ENCODE measurements at regions not wholly inside any gene's neighbourhood (a gene's known extent, or its start where the extent isn't known, plus 50 kb on each side); places are given as distances from the start of the nearest gene placed in this dataset.
"Not testable (repeated sequence)": the region's sequence is repeated elsewhere in the genome, so short reads cannot be mapped to it uniquely, and the experiment has no call there.

- Histone ChIP-seq H3K36me3 (ENCODE audit: insufficient read depth, low read length) (no peaks in the 10 kb centered on the region), H3K27me3 (ENCODE audit: insufficient read depth, low read length) (no peaks in the 10 kb centered on the region), H2AFZ (ENCODE audit: low read depth, low read length) (no peak overlapping the region), H3K4me3 (ENCODE audit: low read length) (no peak overlapping the region), H3K9me3 (ENCODE audit: low read length) (peaks cover 2% of the 10 kb centered on the region), H3K4me1 (ENCODE audit: insufficient read depth, low read length) (peaks cover 14% of the 10 kb centered on the region)
Observed at GRCh38 chr2:16395601-16396000, 270.0 kb downstream of the CYRIA start.

GRCh38 chr2:16394986-16395550 lies 270.6 kb downstream of the CYRIA start:
- Histone ChIP-seq H3K4me1 (ENCODE audit: insufficient read depth, low read length) (peaks cover 14% of the 10 kb centered on the region), H3K27me3 (ENCODE audit: insufficient read depth, low read length) (no peaks in the 10 kb centered on the region), H3K4me3 (ENCODE audit: low read length) (no peak overlapping the region)

GRCh38 chr2:16394072-16394985 lies 271.3 kb downstream of the CYRIA start:
- Histone ChIP-seq H3K4me3 (ENCODE audit: low read length) (no peak overlapping the region), H3K4me1 (ENCODE audit: insufficient read depth, low read length) (peaks cover 14% of the 10 kb centered on the region), H3K36me3 (ENCODE audit: insufficient read depth, low read length) (no peaks in the 10 kb centered on the region), H2AFZ (ENCODE audit: low read depth, low read length) (peak overlapping the region; percentile 23), H3K9me3 (ENCODE audit: low read length) (peaks cover 2% of the 10 kb centered on the region), H3K27me3 (ENCODE audit: insufficient read depth, low read length) (no peaks in the 10 kb centered on the region)

More at GRCh38 chr2:16394986-16395550, 270.6 kb downstream of the CYRIA start:
- no peak overlapping the region for H2AFZ ChIP-seq (ENCODE audit: low read depth, low read length)
- no peaks in the 10 kb centered on the region for H3K36me3 ChIP-seq (ENCODE audit: insufficient read depth, low read length)
- H3K9me3 ChIP-seq (ENCODE audit: low read length), result peaks cover 2% of the 10 kb centered on the region

- H3K4me1 ChIP-seq (ENCODE audit: insufficient read depth, low read length), result peaks cover 14% of the 10 kb centered on the region
- no peak overlapping the region for H3K4me3 ChIP-seq (ENCODE audit: low read length)
- peaks cover 2% of the 10 kb centered on the region for H3K9me3 ChIP-seq (ENCODE audit: low read length)
- H3K36me3 ChIP-seq (ENCODE audit: insufficient read depth, low read length), result no peaks in the 10 kb centered on the region
- no peak overlapping the region for H2AFZ ChIP-seq (ENCODE audit: low read depth, low read length)
- H3K27me3 ChIP-seq (ENCODE audit: insufficient read depth, low read length), result no peaks in the 10 kb centered on the region
Observed at GRCh38 chr2:16393500-16394071, 272.0 kb downstream of the CYRIA start.

GRCh38 chr2:16392647-16393499 lies 272.8 kb downstream of the CYRIA start:
- Histone ChIP-seq H3K4me3 (ENCODE audit: low read length) (no peak overlapping the region), H2AFZ (ENCODE audit: low read depth, low read length) (no peak overlapping the region), H3K36me3 (ENCODE audit: insufficient read depth, low read length) (no peaks in the 10 kb centered on the region), H3K9me3 (ENCODE audit: low read length) (peaks cover 2% of the 10 kb centered on the region), H3K27me3 (ENCODE audit: insufficient read depth, low read length) (no peaks in the 10 kb centered on the region), H3K4me1 (ENCODE audit: insufficient read depth, low read length) (peaks cover 14% of the 10 kb centered on the region)

- H3K4me3 ChIP-seq (ENCODE audit: low read length), result no peak overlapping the region
- H3K4me1 ChIP-seq (ENCODE audit: insufficient read depth, low read length), result peaks cover 14% of the 10 kb centered on the region
- H2AFZ ChIP-seq (ENCODE audit: low read depth, low read length), result no peak overlapping the region
- peaks cover 2% of the 10 kb centered on the region for H3K9me3 ChIP-seq (ENCODE audit: low read length)
- no peaks in the 10 kb centered on the region for H3K27me3 ChIP-seq (ENCODE audit: insufficient read depth, low read length)
- H3K36me3 ChIP-seq (ENCODE audit: insufficient read depth, low read length), result no peaks in the 10 kb centered on the region
Observed at GRCh38 chr2:16391986-16392385, 273.6 kb downstream of the CYRIA start.

GRCh38 chr2:16390561-16390960 lies 275.1 kb downstream of the CYRIA start:
- H3K36me3 ChIP-seq (ENCODE audit: insufficient read depth, low read length), result no peaks in the 10 kb centered on the region
- peaks cover 14% of the 10 kb centered on the region for H3K4me1 ChIP-seq (ENCODE audit: insufficient read depth, low read length)
- H2AFZ ChIP-seq (ENCODE audit: low read depth, low read length), result no peak overlapping the region
- no peaks in the 10 kb centered on the region for H3K9me3 ChIP-seq (ENCODE audit: low read length)
- no peaks in the 10 kb centered on the region for H3K27me3 ChIP-seq (ENCODE audit: insufficient read depth, low read length)
- no peak overlapping the region for H3K4me3 ChIP-seq (ENCODE audit: low read length)

GRCh38 chr2:16389611-16390010 lies 276.0 kb downstream of the CYRIA start:
- peaks cover 19% of the 10 kb centered on the region for H3K4me1 ChIP-seq (ENCODE audit: insufficient read depth, low read length)
- H3K4me3 ChIP-seq (ENCODE audit: low read length), result no peak overlapping the region
- no peaks in the 10 kb centered on the region for H3K36me3 ChIP-seq (ENCODE audit: insufficient read depth, low read length)
- no peaks in the 10 kb centered on the region for H3K27me3 ChIP-seq (ENCODE audit: insufficient read depth, low read length)
- no peaks in the 10 kb centered on the region for H3K9me3 ChIP-seq (ENCODE audit: low read length)
- H2AFZ ChIP-seq (ENCODE audit: low read depth, low read length), result no peak overlapping the region

GRCh38 chr2:16388199-16388830 lies 277.3 kb downstream of the CYRIA start:
- not testable (repeated sequence) for H3K9me3 ChIP-seq (ENCODE audit: low read length); H3K27me3 ChIP-seq (ENCODE audit: insufficient read depth, low read length); H3K36me3 ChIP-seq (ENCODE audit: insufficient read depth, low read length); H2AFZ ChIP-seq (ENCODE audit: low read depth, low read length); H3K4me3 ChIP-seq (ENCODE audit: low read length)
- peaks cover 10% of the 10 kb centered on the region for H3K4me1 ChIP-seq (ENCODE audit: insufficient read depth, low read length)

- H3K4me1 ChIP-seq (ENCODE audit: insufficient read depth, low read length), result peaks cover 12% of the 10 kb centered on the region
- H2AFZ ChIP-seq (ENCODE audit: low read depth, low read length), result no peak overlapping the region
- H3K27me3 ChIP-seq (ENCODE audit: insufficient read depth, low read length), result no peaks in the 10 kb centered on the region
- no peaks in the 10 kb centered on the region for H3K36me3 ChIP-seq (ENCODE audit: insufficient read depth, low read length)
- no peaks in the 10 kb centered on the region for H3K9me3 ChIP-seq (ENCODE audit: low read length)
- no peak overlapping the region for H3K4me3 ChIP-seq (ENCODE audit: low read length)
Observed at GRCh38 chr2:16387461-16387984, 278.1 kb downstream of the CYRIA start.

- Histone ChIP-seq H3K9me3 (ENCODE audit: low read length) (no peaks in the 10 kb centered on the region), H3K36me3 (ENCODE audit: insufficient read depth, low read length) (no peaks in the 10 kb centered on the region), H3K27me3 (ENCODE audit: insufficient read depth, low read length) (no peaks in the 10 kb centered on the region), H3K4me3 (ENCODE audit: low read length) (no peak overlapping the region), H3K4me1 (ENCODE audit: insufficient read depth, low read length) (peaks cover 12% of the 10 kb centered on the region), H2AFZ (ENCODE audit: low read depth, low read length) (no peak overlapping the region)
Observed at GRCh38 chr2:16386431-16386830, 279.2 kb downstream of the CYRIA start.

GRCh38 chr2:16386031-16386430 lies 279.6 kb downstream of the CYRIA start:
- Histone ChIP-seq H3K4me3 (ENCODE audit: low read length) (no peak overlapping the region), H3K9me3 (ENCODE audit: low read length) (no peaks in the 10 kb centered on the region), H3K36me3 (ENCODE audit: insufficient read depth, low read length) (no peaks in the 10 kb centered on the region), H3K4me1 (ENCODE audit: insufficient read depth, low read length) (peaks cover 12% of the 10 kb centered on the region), H2AFZ (ENCODE audit: low read depth, low read length) (no peak overlapping the region), H3K27me3 (ENCODE audit: insufficient read depth, low read length) (no peaks in the 10 kb centered on the region)

Measured in neuron (in vitro differentiated cells).